ENCODE measurements at regions not wholly inside any gene's neighbourhood (a gene's known extent, or its start where the extent isn't known, plus 50 kb on each side); places are given as distances from the start of the nearest gene placed in this dataset.

GRCh38 chr3:72383883-72384282 lies 464.4 kb downstream of the SHQ1 start:
- Histone ChIP-seq H3K27ac (no peak overlapping the region), H3K4me3 (no peak overlapping the region), H3K27me3 (no peaks in the 10 kb centered on the region), H3K36me3 (peaks cover 0 to 1% (median 0%) of the 10 kb centered on the region in 4 donors), H3K9me3 (no peaks in the 10 kb centered on the region), H3K4me1 (peaks cover 0 to 8% (median 2%) of the 10 kb centered on the region in 4 donors)
- TF ChIP-seq POLR2A (IDR thresholded peaks at IDR 0.05), result no peak
- TF ChIP-seq, protein P1, sequence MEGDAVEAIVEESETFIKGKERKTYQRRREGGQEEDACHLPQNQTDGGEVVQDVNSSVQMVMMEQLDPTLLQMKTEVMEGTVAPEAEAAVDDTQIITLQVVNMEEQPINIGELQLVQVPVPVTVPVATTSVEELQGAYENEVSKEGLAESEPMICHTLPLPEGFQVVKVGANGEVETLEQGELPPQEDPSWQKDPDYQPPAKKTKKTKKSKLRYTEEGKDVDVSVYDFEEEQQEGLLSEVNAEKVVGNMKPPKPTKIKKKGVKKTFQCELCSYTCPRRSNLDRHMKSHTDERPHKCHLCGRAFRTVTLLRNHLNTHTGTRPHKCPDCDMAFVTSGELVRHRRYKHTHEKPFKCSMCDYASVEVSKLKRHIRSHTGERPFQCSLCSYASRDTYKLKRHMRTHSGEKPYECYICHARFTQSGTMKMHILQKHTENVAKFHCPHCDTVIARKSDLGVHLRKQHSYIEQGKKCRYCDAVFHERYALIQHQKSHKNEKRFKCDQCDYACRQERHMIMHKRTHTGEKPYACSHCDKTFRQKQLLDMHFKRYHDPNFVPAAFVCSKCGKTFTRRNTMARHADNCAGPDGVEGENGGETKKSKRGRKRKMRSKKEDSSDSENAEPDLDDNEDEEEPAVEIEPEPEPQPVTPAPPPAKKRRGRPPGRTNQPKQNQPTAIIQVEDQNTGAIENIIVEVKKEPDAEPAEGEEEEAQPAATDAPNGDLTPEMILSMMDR (IDR thresholded peaks at IDR 0.05), result no peak
- WGBS (ENCODE audit: insufficient coverage, low coverage, low lambda C conversion rate, missing lambda C conversion rate), result 86% methylated on average over 4 of the region's 4 CpGs
- no peak for ATAC-seq
- no peak for DNase-seq
- intact Hi-C loops (cut with DNase I), result no loop called here

- DNase-seq (no peak), ATAC-seq (peak in 2 of 4 donors; percentile 45 to 47)
- peaks cover 0 to 5% (median 0%) of the 10 kb centered on the region in 4 donors for H3K36me3 ChIP-seq
- WGBS (ENCODE audit: insufficient coverage, low coverage, low lambda C conversion rate, missing lambda C conversion rate), result 94% methylated on average over 4 of the region's 4 CpGs
- H3K9me3 ChIP-seq, result no peaks in the 10 kb centered on the region
- no peak overlapping the region for H3K4me3 ChIP-seq
- no peak for TF ChIP-seq POLR2A (IDR thresholded peaks at IDR 0.05)
- TF ChIP-seq, protein P1 (IDR thresholded peaks at IDR 0.05), result no peak
- no peaks in the 10 kb centered on the region for H3K27me3 ChIP-seq
- peaks cover 0 to 8% (median 2%) of the 10 kb centered on the region in 4 donors for H3K4me1 ChIP-seq
- intact Hi-C loops (cut with DNase I), result no loop called here
- H3K27ac ChIP-seq, result no peak overlapping the region
Observed at GRCh38 chr3:72383230-72383629, 465.0 kb downstream of the SHQ1 start.

DNA sequence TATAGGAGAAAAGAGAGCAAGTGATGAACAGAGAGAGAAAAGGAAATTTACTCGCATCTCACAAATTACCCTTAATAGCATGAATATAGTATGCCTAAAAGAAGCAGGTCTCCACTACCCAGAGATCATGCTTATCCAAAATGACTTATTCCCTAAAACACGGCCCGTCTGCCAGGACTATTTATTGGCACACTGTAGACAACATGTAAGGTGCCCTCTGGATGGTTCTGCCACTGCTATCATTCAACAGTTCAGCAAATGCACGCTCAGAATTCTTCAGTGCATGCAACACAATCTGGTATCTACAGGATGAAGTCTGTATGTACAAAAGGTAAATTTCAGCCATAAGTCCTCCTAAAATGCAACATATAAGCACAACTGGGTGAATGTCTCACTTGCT lies 465.8 kb downstream of the SHQ1 start:
- Histone ChIP-seq H3K27ac (no peak overlapping the region), H3K27me3 (no peaks in the 10 kb centered on the region), H3K36me3 (peaks cover 0 to 8% (median 0%) of the 10 kb centered on the region in 4 donors), H3K4me3 (no peak overlapping the region), H3K9me3 (no peaks in the 10 kb centered on the region), H3K4me1 (peaks cover 0 to 12% (median 2%) of the 10 kb centered on the region in 4 donors)
- 93% methylated on average over 4 of the region's 4 CpGs for WGBS (ENCODE audit: insufficient coverage, low coverage, low lambda C conversion rate, missing lambda C conversion rate)
- no peak for TF ChIP-seq POLR2A (IDR thresholded peaks at IDR 0.05)
- TF ChIP-seq, protein P1 (IDR thresholded peaks at IDR 0.05), result no peak
- DNase-seq, result no peak
- intact Hi-C loops (cut with DNase I), result no loop called here
- no peak for ATAC-seq

DNA sequence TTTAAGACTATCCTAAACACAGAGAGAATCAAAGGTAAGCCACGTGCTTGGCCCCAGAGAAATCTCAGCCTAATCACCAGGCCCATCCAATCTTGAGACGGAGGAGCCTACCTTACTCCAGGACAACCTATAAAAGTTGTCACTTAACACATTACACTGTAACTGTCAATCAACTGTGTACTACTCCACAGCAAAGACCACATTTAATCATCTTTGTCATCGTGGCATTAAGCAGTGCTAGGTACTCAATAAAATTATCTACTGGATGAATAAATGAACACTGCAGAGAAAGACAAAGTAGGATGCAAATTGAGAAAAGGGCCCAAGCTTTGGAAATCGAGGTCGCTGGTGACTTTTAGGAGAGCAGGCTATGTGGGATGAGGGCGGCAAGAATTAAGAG lies 466.7 kb downstream of the SHQ1 start:
- peaks cover 0 to 8% (median 0%) of the 10 kb centered on the region in 4 donors for H3K36me3 ChIP-seq
- WGBS (ENCODE audit: insufficient coverage, low coverage, low lambda C conversion rate, missing lambda C conversion rate), result 88% methylated on average over 5 of the region's 6 CpGs
- H3K9me3 ChIP-seq, result no peaks in the 10 kb centered on the region
- ATAC-seq (no peak), DNase-seq (no peak)
- no peaks in the 10 kb centered on the region for H3K27me3 ChIP-seq
- intact Hi-C loops (cut with DNase I), result no loop called here
- H3K4me1 ChIP-seq, result peaks cover 0 to 20% (median 6%) of the 10 kb centered on the region in 4 donors
- H3K27ac ChIP-seq, result no peak overlapping the region
- no peak overlapping the region for H3K4me3 ChIP-seq
- TF ChIP-seq, protein P1 (IDR thresholded peaks at IDR 0.05), result no peak
- no peak for TF ChIP-seq POLR2A (IDR thresholded peaks at IDR 0.05)

Data from right lobe of liver (tissue), 6 donors.